ENCODE measurements at regions not wholly inside any gene's neighbourhood (a gene's known extent, or its start where the extent isn't known, plus 50 kb on each side); places are given as distances from the start of the nearest gene placed in this dataset.
"Not testable (repeated sequence)": the region's sequence is repeated elsewhere in the genome, so short reads cannot be mapped to it uniquely, and the experiment has no call there.

- BruUV-seq (replicated peaks), result no TSS peak
- ChIA-PET POLR2A (no interaction called here), CTCF (interaction anchor here (1.1 to 2.0 kb wide), 4 partner anchors 16 to 515 kb away, joined by 3 to 13 read pairs (median 6); no protein-coding TSS in a partner anchor)
These were observed 123.9 kb downstream of the ZMAT3 start for GRCh38 chr3:178947738-178948137.

GRCh38 chr3:178942261-178942660 is 129.3 kb downstream of the ZMAT3 start:
- H3K9me3 Mint-ChIP-seq (ENCODE audit: unreplicated experiment), result peaks cover 20% of the 10 kb centered on the region
- H3K4me1 Mint-ChIP-seq (ENCODE audit: insufficient read depth, unreplicated experiment); DNase-seq (ENCODE audit: unreplicated experiment); H3K27ac Mint-ChIP-seq (ENCODE audit: low read depth, unreplicated experiment); H3K36me3 Mint-ChIP-seq (ENCODE audit: insufficient read depth, unreplicated experiment); H3K4me3 Mint-ChIP-seq (ENCODE audit: unreplicated experiment); POLR2A ChIA-PET; H3K27me3 Mint-ChIP-seq (ENCODE audit: insufficient read depth, unreplicated experiment); BruUV-seq (replicated peaks): not testable (repeated sequence)
- CTCF ChIA-PET, result interaction anchor here (0.6 kb wide), 1 partner anchor 413 kb away, joined by 3 read pairs; no protein-coding TSS in a partner anchor
- intact Hi-C loops (cut with micrococcal nuclease), result loop anchor here (10.0 kb wide), 1 partner anchor 807 kb away; no protein-coding TSS in a partner anchor

More at GRCh38 chr3:178947738-178948137, 123.9 kb downstream of the ZMAT3 start:
- intact Hi-C loops (cut with micrococcal nuclease), result loop anchor here (10.0 kb wide), 1 partner anchor 813 kb away; no protein-coding TSS in a partner anchor
- H3K9me3 Mint-ChIP-seq (ENCODE audit: unreplicated experiment), result peaks cover 28% of the 10 kb centered on the region
- DNase-seq (ENCODE audit: unreplicated experiment), result no peak
- no peaks in the 10 kb centered on the region for H3K27me3 Mint-ChIP-seq (ENCODE audit: insufficient read depth, unreplicated experiment)
- no peaks in the 10 kb centered on the region for H3K36me3 Mint-ChIP-seq (ENCODE audit: insufficient read depth, unreplicated experiment)
- peaks cover 6% of the 10 kb centered on the region for H3K4me1 Mint-ChIP-seq (ENCODE audit: insufficient read depth, unreplicated experiment)
- no peak overlapping the region for H3K4me3 Mint-ChIP-seq (ENCODE audit: unreplicated experiment)
- H3K27ac Mint-ChIP-seq (ENCODE audit: low read depth, unreplicated experiment), result no peak overlapping the region
- TF ChIP-seq, protein P1, sequence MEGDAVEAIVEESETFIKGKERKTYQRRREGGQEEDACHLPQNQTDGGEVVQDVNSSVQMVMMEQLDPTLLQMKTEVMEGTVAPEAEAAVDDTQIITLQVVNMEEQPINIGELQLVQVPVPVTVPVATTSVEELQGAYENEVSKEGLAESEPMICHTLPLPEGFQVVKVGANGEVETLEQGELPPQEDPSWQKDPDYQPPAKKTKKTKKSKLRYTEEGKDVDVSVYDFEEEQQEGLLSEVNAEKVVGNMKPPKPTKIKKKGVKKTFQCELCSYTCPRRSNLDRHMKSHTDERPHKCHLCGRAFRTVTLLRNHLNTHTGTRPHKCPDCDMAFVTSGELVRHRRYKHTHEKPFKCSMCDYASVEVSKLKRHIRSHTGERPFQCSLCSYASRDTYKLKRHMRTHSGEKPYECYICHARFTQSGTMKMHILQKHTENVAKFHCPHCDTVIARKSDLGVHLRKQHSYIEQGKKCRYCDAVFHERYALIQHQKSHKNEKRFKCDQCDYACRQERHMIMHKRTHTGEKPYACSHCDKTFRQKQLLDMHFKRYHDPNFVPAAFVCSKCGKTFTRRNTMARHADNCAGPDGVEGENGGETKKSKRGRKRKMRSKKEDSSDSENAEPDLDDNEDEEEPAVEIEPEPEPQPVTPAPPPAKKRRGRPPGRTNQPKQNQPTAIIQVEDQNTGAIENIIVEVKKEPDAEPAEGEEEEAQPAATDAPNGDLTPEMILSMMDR (IDR thresholded peaks at IDR 0.05; ENCODE audit: unreplicated experiment), result peak; percentile 7

- TF ChIP-seq, protein P1 (IDR thresholded peaks at IDR 0.05; ENCODE audit: unreplicated experiment), result no peak
- Mint-ChIP-seq H3K4me1 (ENCODE audit: insufficient read depth, unreplicated experiment) (no peaks in the 10 kb centered on the region), H3K36me3 (ENCODE audit: insufficient read depth, unreplicated experiment) (no peaks in the 10 kb centered on the region), H3K27ac (ENCODE audit: low read depth, unreplicated experiment) (no peak overlapping the region), H3K9me3 (ENCODE audit: unreplicated experiment) (peaks cover 37% of the 10 kb centered on the region), H3K4me3 (ENCODE audit: unreplicated experiment) (no peak overlapping the region), H3K27me3 (ENCODE audit: insufficient read depth, unreplicated experiment) (no peaks in the 10 kb centered on the region)
- CTCF ChIA-PET, result no interaction called here
- intact Hi-C loops (cut with micrococcal nuclease), result no loop called here
- POLR2A ChIA-PET, result no interaction called here
- BruUV-seq (replicated peaks), result no TSS peak
- no peak for DNase-seq (ENCODE audit: unreplicated experiment)
These were observed 141.5 kb downstream of the ZMAT3 start for GRCh38 chr3:178930116-178930515.

GRCh38 chr3:178916223-178916622 is 155.4 kb downstream of the ZMAT3 start:
- Mint-ChIP-seq H3K27me3 (ENCODE audit: insufficient read depth, unreplicated experiment) (no peaks in the 10 kb centered on the region), H3K4me1 (ENCODE audit: insufficient read depth, unreplicated experiment) (no peaks in the 10 kb centered on the region), H3K27ac (ENCODE audit: low read depth, unreplicated experiment) (no peak overlapping the region), H3K36me3 (ENCODE audit: insufficient read depth, unreplicated experiment) (no peaks in the 10 kb centered on the region), H3K4me3 (ENCODE audit: unreplicated experiment) (no peak overlapping the region), H3K9me3 (ENCODE audit: unreplicated experiment) (peaks cover 14% of the 10 kb centered on the region)
- DNase-seq (ENCODE audit: unreplicated experiment), result no peak
- intact Hi-C loops (cut with micrococcal nuclease), result no loop called here
- ChIA-PET POLR2A (no interaction called here), CTCF (interaction anchor here (0.6 kb wide), 1 partner anchor 239 kb away, joined by 3 read pairs; no protein-coding TSS in a partner anchor)
- no TSS peak for BruUV-seq (replicated peaks)
- TF ChIP-seq, protein P1 (IDR thresholded peaks at IDR 0.05; ENCODE audit: unreplicated experiment), result no peak

- POLR2A ChIA-PET, result no interaction called here
- no peaks in the 10 kb centered on the region for H3K27me3 Mint-ChIP-seq (ENCODE audit: insufficient read depth, unreplicated experiment)
- BruUV-seq (replicated peaks), result no TSS peak
- H3K4me3 Mint-ChIP-seq (ENCODE audit: unreplicated experiment), result no peak overlapping the region
- no peak overlapping the region for H3K27ac Mint-ChIP-seq (ENCODE audit: low read depth, unreplicated experiment)
- DNase-seq (ENCODE audit: unreplicated experiment), result no peak
- CTCF ChIA-PET, result no interaction called here
- TF ChIP-seq, protein P1 (IDR thresholded peaks at IDR 0.05; ENCODE audit: unreplicated experiment), result no peak
- no peaks in the 10 kb centered on the region for H3K36me3 Mint-ChIP-seq (ENCODE audit: insufficient read depth, unreplicated experiment)
- intact Hi-C loops (cut with micrococcal nuclease), result no loop called here
- peaks cover 14% of the 10 kb centered on the region for H3K9me3 Mint-ChIP-seq (ENCODE audit: unreplicated experiment)
- no peaks in the 10 kb centered on the region for H3K4me1 Mint-ChIP-seq (ENCODE audit: insufficient read depth, unreplicated experiment)
These were observed 156.2 kb downstream of the ZMAT3 start for GRCh38 chr3:178915365-178915764.
